SK-N-SH treated with all-trans-retinoic acid at 6 μM for 48 hours (cell line): ENCODE measurements at regions not wholly inside any gene's neighbourhood (a gene's known extent, or its start where the extent isn't known, plus 50 kb on each side); places are given as distances from the start of the nearest gene placed in this dataset.

Source experiments
- ARNTL ChIP-seq: fragments of 450-650 bp; formaldehyde crosslinking; IDR thresholded peaks from 2 replicates; pipeline ENCODE4 v1.5.0; 2020; ENCODE audit warnings: low read depth, mild to moderate bottlenecking, moderate library complexity, borderline replicate concordance
- GLIS3 ChIP-seq: fragments of 250-450 bp; sonication (Bioruptor Pico); IDR thresholded peaks from 2 replicates; pipeline ENCODE4 v1.5.0; 2020; ENCODE audit warnings: mild to moderate bottlenecking, moderate library complexity
- ISL1 ChIP-seq: fragments of 250-450 bp; sonication (Bioruptor Pico); IDR thresholded peaks from 2 replicates; pipeline ENCODE4 v2.1.2; 2022; ENCODE audit warnings: mild to moderate bottlenecking, moderate library complexity
- OSR1 ChIP-seq: fragments of 250-450 bp; sonication (Bioruptor Pico); IDR thresholded peaks from 2 replicates; pipeline ENCODE4 v1.8.0; 2022; ENCODE audit warnings: moderate library complexity, mild to moderate bottlenecking, inconsistent platforms
- PATZ1 ChIP-seq: fragments of 250-450 bp; sonication (Bioruptor Pico); IDR thresholded peaks from 2 replicates; pipeline ENCODE4 v1.8.0; 2020; ENCODE audit warnings: mild to moderate bottlenecking, moderate library complexity, borderline replicate concordance
- RARB ChIP-seq: fragments of 250-450 bp; sonication (Bioruptor Pico); IDR thresholded peaks from 2 replicates; pipeline ENCODE4 v1.8.0; 2021; ENCODE audit warnings: mild to moderate bottlenecking, moderate library complexity

GRCh38 chr6:21367649-21368154 is 225.8 kb upstream of the SOX4 start:
- no peak for TF ChIP-seq GLIS3 (CRISPR knock-in tag)
- TF ChIP-seq ARNTL (CRISPR knock-in tag) = no peak
- TF ChIP-seq PATZ1 (CRISPR knock-in tag) = no peak
- no peak for TF ChIP-seq ISL1 (CRISPR knock-in tag)
- no peak for TF ChIP-seq RARB (CRISPR knock-in tag)
- TF ChIP-seq OSR1 = no peak
